Loucy (cell line): ENCODE measurements at regions not wholly inside any gene's neighbourhood (a gene's known extent, or its start where the extent isn't known, plus 50 kb on each side); places are given as distances from the start of the nearest gene placed in this dataset.

Experiments
- H2AFZ ChIP-seq: fragments of 200-600 bp; sonication (generic); 2 replicates; pipeline ENCODE4 v1.6.0; 2016; ENCODE audit warnings: antibody characterized with exemption, mild to moderate bottlenecking, low read length, moderate library complexity
- H3F3A ChIP-seq: fragments of 200-600 bp; 2 replicates; pipeline ENCODE4 v1.6.0; 2016; ENCODE audit warnings: antibody characterized with exemption, low read depth, mild to moderate bottlenecking
- H3K27me3 ChIP-seq: fragments of 200-600 bp; sonication (generic); 2 replicates; pipeline ENCODE4 v1.6.1; 2014; ENCODE audit warnings: low read length, mild to moderate bottlenecking; ENCODE audit not compliant: insufficient read depth, poor library complexity, severe bottlenecking
- H3K36me3 ChIP-seq: fragments of 200-600 bp; sonication (generic); 2 replicates; pipeline ENCODE4 v1.6.1; 2016; ENCODE audit warnings: low read length; ENCODE audit not compliant: insufficient read depth
- H3K4me1 ChIP-seq: fragments of 200-600 bp; sonication (generic); 2 replicates; pipeline ENCODE4 v1.5.1; 2014; ENCODE audit warnings: low read length, mild to moderate bottlenecking; ENCODE audit not compliant: insufficient read depth, poor library complexity, severe bottlenecking
- H3K4me2 ChIP-seq: fragments of 200-600 bp; sonication (generic); 2 replicates; pipeline ENCODE4 v1.6.0; 2014; ENCODE audit warnings: antibody characterized with exemption, low read length, low read depth, mild to moderate bottlenecking; ENCODE audit not compliant: poor library complexity, severe bottlenecking
- H3K4me3 ChIP-seq: fragments of 200-600 bp; sonication (generic); 2 replicates; pipeline ENCODE4 v1.5.1; 2014; ENCODE audit warnings: low read length, mild to moderate bottlenecking, mixed read lengths; ENCODE audit not compliant: poor library complexity, severe bottlenecking
- H3K79me2 ChIP-seq: fragments of 200-600 bp; sonication (generic); 2 replicates; pipeline ENCODE4 v1.6.1; 2014; ENCODE audit warnings: low read length; ENCODE audit not compliant: insufficient read depth
- H3K9ac ChIP-seq: fragments of 200-600 bp; sonication (generic); 2 replicates; pipeline ENCODE4 v1.6.0; 2014; ENCODE audit warnings: mild to moderate bottlenecking, low read depth, low read length, moderate library complexity; ENCODE audit not compliant: poor library complexity, severe bottlenecking
- H3K9me2 ChIP-seq: fragments of 200-600 bp; sonication (generic); replicated peaks from 2 replicates; pipeline ENCODE4 v1.6.1; 2016; ENCODE audit warnings: low read depth, low read length, mixed read lengths
- H3K9me3 ChIP-seq: fragments of 200-600 bp; sonication (generic); 2 replicates; pipeline ENCODE4 v1.6.1; 2014; ENCODE audit warnings: mild to moderate bottlenecking, antibody characterized with exemption, low read length, low read depth; ENCODE audit not compliant: insufficient read depth
- H4K20me1 ChIP-seq: fragments of 200-600 bp; sonication (generic); 2 replicates; pipeline ENCODE4 v1.6.0; 2014; ENCODE audit warnings: antibody characterized with exemption, low read length, mild to moderate bottlenecking; ENCODE audit not compliant: insufficient read depth, poor library complexity, severe bottlenecking
- CTCF ChIP-seq: fragments of 200-600 bp; sonication (generic); conservative IDR thresholded peaks from 2 replicates; pipeline ENCODE4 v1.5.1; 2014; ENCODE audit warnings: mild to moderate bottlenecking, antibody characterized with exemption, low read length
- EZH2phosphoT487 ChIP-seq: fragments of 200-600 bp; IDR thresholded peaks from 2 replicates; pipeline ENCODE4 v1.6.1; 2018; ENCODE audit warnings: antibody characterized with exemption, mild to moderate bottlenecking, moderate library complexity, borderline replicate concordance

GRCh38 chr7:107907-108306, 84.5 kb upstream of the FAM20C start:
- Histone ChIP-seq H2AFZ (no peak overlapping the region), H3K4me3 (no peak overlapping the region), H3K9me3 (peaks cover 14% of the 10 kb centered on the region; the same call in 1 of the 2 replicates), H3K36me3 (no peaks in the 10 kb centered on the region), H3K27me3 (no peaks in the 10 kb centered on the region), H3K9ac (no peak overlapping the region), H3K4me1 (no peaks in the 10 kb centered on the region), H3K4me2 (no peak overlapping the region), H3F3A (no peaks in the 10 kb centered on the region), H4K20me1 (no peaks in the 10 kb centered on the region), H3K79me2 (no peaks in the 10 kb centered on the region), H3K9me2 (no peaks in the 10 kb centered on the region)
- no peak for TF ChIP-seq CTCF
- TF ChIP-seq EZH2phosphoT487, result no peak

- H3K79me2 ChIP-seq, result no peaks in the 10 kb centered on the region
- H4K20me1 ChIP-seq, result no peaks in the 10 kb centered on the region
- no peak overlapping the region for H3K4me2 ChIP-seq
- TF ChIP-seq EZH2phosphoT487 (no peak), CTCF (no peak)
- no peaks in the 10 kb centered on the region for H3K4me1 ChIP-seq
- H3K27me3 ChIP-seq, result no peaks in the 10 kb centered on the region
- H3K9ac ChIP-seq, result no peak overlapping the region
- H2AFZ ChIP-seq, result no peak overlapping the region
- H3K4me3 ChIP-seq, result no peak overlapping the region
- H3K9me3 ChIP-seq, result peaks cover 14% of the 10 kb centered on the region; the same call in 1 of the 2 replicates
- no peaks in the 10 kb centered on the region for H3K36me3 ChIP-seq
- no peaks in the 10 kb centered on the region for H3K9me2 ChIP-seq
- no peaks in the 10 kb centered on the region for H3F3A ChIP-seq
Measured at GRCh38 chr7:109094-109493, 83.3 kb upstream of the FAM20C start.

- Histone ChIP-seq H3K4me3 (no peak overlapping the region), H2AFZ (no peak overlapping the region), H4K20me1 (no peaks in the 10 kb centered on the region), H3K9ac (no peak overlapping the region), H3K9me3 (peaks cover 20% of the 10 kb centered on the region; the same call in 1 of the 2 replicates), H3K27me3 (no peaks in the 10 kb centered on the region), H3K4me1 (no peaks in the 10 kb centered on the region), H3F3A (no peaks in the 10 kb centered on the region), H3K79me2 (no peaks in the 10 kb centered on the region), H3K36me3 (no peaks in the 10 kb centered on the region), H3K4me2 (no peak overlapping the region), H3K9me2 (no peaks in the 10 kb centered on the region)
- TF ChIP-seq EZH2phosphoT487, result no peak
- no peak for TF ChIP-seq CTCF
Measured at GRCh38 chr7:109898-110556, 82.3 kb upstream of the FAM20C start.
